ENCODE measurements at regions not wholly inside any gene's neighbourhood (a gene's known extent, or its start where the extent isn't known, plus 50 kb on each side); places are given as distances from the start of the nearest gene placed in this dataset.

DNA sequence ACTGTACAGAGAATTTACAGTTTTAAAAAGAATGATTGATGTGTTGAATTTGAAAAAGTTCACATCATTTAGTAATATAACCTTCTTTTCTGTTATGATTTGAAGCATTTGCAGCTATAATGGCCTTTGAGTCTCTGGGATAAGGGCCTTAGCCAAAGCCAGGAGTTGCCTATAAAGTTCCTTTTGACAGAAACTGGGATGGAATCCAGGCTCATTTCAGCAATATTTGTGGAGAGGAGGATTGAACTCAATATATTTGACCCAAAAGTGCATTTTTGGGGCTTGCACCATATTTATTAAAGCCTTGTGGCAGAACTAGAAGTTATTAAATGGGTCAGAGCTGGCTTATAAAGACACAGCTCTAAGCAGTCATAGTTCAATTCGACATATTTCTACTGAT lies 348.7 kb upstream of the EPHA3 start:
- no peak overlapping the region for H3K14ac ChIP-seq (replicated peaks; ENCODE audit: low read depth, low read length)
- no peak overlapping the region for H3K4me3 ChIP-seq (ENCODE audit: insufficient read depth, low read depth, low read length)
- H2BK20ac ChIP-seq (ENCODE audit: low read depth, low read length) = no peak overlapping the region
- no peak overlapping the region for H4K91ac ChIP-seq (ENCODE audit: insufficient read depth, low read depth, low read length)
- H3K23ac ChIP-seq (ENCODE audit: low read depth, low read length) = no peak overlapping the region
- no peak overlapping the region for H2AK5ac ChIP-seq (ENCODE audit: low read depth, low read length)
- H3K9me3 ChIP-seq (ENCODE audit: control insufficient read depth, insufficient read depth, low read length) = no peaks in the 10 kb centered on the region
- no TSS peak for BruUV-seq (replicated peaks)
- POLR2A ChIA-PET (ENCODE audit: unreplicated experiment) = no interaction called here
- H2AFZ ChIP-seq (replicated peaks; ENCODE audit: low read length, poor library complexity) = no peak overlapping the region
- no peak overlapping the region for H3K4ac ChIP-seq (ENCODE audit: low read depth, low read length)
- ATAC-seq (ENCODE audit: low read depth) (no peak), DNase-seq (no peak)
- no peaks in the 10 kb centered on the region for H3K36me3 ChIP-seq (ENCODE audit: control insufficient read depth, insufficient read depth, low read length)
- H3K27ac ChIP-seq (ENCODE audit: insufficient read depth, low read length) = no peak overlapping the region
- no peak overlapping the region for H4K8ac ChIP-seq (ENCODE audit: low read depth in 2 of 2, low read length in 2 of 2)
- no peak overlapping the region for H2AK9ac ChIP-seq (replicated peaks; ENCODE audit: low read depth, low read length, poor library complexity)
- no peak overlapping the region for H3K18ac ChIP-seq (ENCODE audit: low read depth, low read length)
- in situ Hi-C loops (cut with MboI; ENCODE audit: low sequenced_read_pairs) (no loop called here), intact Hi-C loops (cut with micrococcal nuclease) (no loop called here), dilution Hi-C loops (cut with HindIII; ENCODE audit: low sequenced_read_pairs, unreplicated experiment) (no loop called here)
- no peak overlapping the region for H2BK120ac ChIP-seq (ENCODE audit: low read depth, low read length)
- no peak overlapping the region for H3K9ac ChIP-seq (ENCODE audit: low read depth, low read length)
- no peaks in the 10 kb centered on the region for H3K27me3 ChIP-seq (ENCODE audit: control insufficient read depth, insufficient read depth, low read length)
- no peak overlapping the region for H2BK15ac ChIP-seq (ENCODE audit: low read depth, low read length)
- TF ChIP-seq RCOR1 (IDR thresholded peaks at IDR 0.05; ENCODE audit: insufficient replicate concordance, low read length) = no peak
- H3K4me1 ChIP-seq (ENCODE audit: control insufficient read depth, insufficient read depth, low read length) = no peaks in the 10 kb centered on the region
- no peak overlapping the region for H2BK5ac ChIP-seq (ENCODE audit: low read depth, low read length, poor library complexity, severe bottlenecking)
- no peaks in the 10 kb centered on the region for H4K20me1 ChIP-seq (ENCODE audit: insufficient read depth, low read length)
- H4K5ac ChIP-seq (ENCODE audit: low read depth, low read length) = no peak overlapping the region
- H3K56ac ChIP-seq (ENCODE audit: extremely low read depth, insufficient read depth, low read length) = no peak overlapping the region
- CTCF ChIA-PET = no interaction called here
- H3K79me1 ChIP-seq (ENCODE audit: low read depth in 1 of 2, low read length in 2 of 2) = no peaks in the 10 kb centered on the region
- no peaks in the 10 kb centered on the region for H3K9me1 ChIP-seq (ENCODE audit: insufficient read depth, low read length)
- no CpG with 5 or more reads among the region's 1 CpG for WGBS, 2 experiments (ENCODE audit: extremely low coverage in 2 of 2, insufficient read length in 1 of 2)
- no peak overlapping the region for H3K4me2 ChIP-seq (ENCODE audit: low read depth, low read length)

Measured in IMR-90 (cell line).